EH (cell line): ENCODE measurements at regions not wholly inside any gene's neighbourhood (a gene's known extent, or its start where the extent isn't known, plus 50 kb on each side); places are given as distances from the start of the nearest gene placed in this dataset.
"Not testable (repeated sequence)": the region's sequence is repeated elsewhere in the genome, so short reads cannot be mapped to it uniquely, and the experiment has no call there.

Source experiments
- DNase-seq: peaks from one replicate; pipeline ENCODE4 v3.0.0-alpha.2; 2015; ENCODE audit warnings: low read depth

GRCh38 chr13:22893777-22894176 lies 287.0 kb upstream of the SGCG start:
- no peak for DNase-seq

GRCh38 chr13:22897571-22898314 lies 283.0 kb upstream of the SGCG start:
- no peak for DNase-seq

GRCh38 chr13:22900416-22900951 lies 280.3 kb upstream of the SGCG start:
- DNase-seq: not testable (repeated sequence)

- DNase-seq: no peak
Observed at GRCh38 chr13:22903301-22903700, 277.5 kb upstream of the SGCG start.

- no peak for DNase-seq
Observed at GRCh38 chr13:22903925-22904324, 276.9 kb upstream of the SGCG start.

GRCh38 chr13:22915442-22916082 lies 265.2 kb upstream of the SGCG start:
- DNase-seq: peak; percentile 22

GRCh38 chr13:22916276-22916675 lies 264.5 kb upstream of the SGCG start:
- not testable (repeated sequence) for DNase-seq

- DNase-seq: peak; percentile 45
Observed at GRCh38 chr13:22925881-22926747, 254.7 kb upstream of the SGCG start.

GRCh38 chr13:22926748-22927400 lies 253.9 kb upstream of the SGCG start:
- DNase-seq: no peak

- DNase-seq: not testable (repeated sequence)
Observed at GRCh38 chr13:22927845-22928244, 252.9 kb upstream of the SGCG start.

- no peak for DNase-seq
Observed at GRCh38 chr13:22929381-22930126, 251.2 kb upstream of the SGCG start.

GRCh38 chr13:22931576-22931975 lies 249.2 kb upstream of the SGCG start:
- DNase-seq: no peak

GRCh38 chr13:22932632-22933412 lies 248.0 kb upstream of the SGCG start:
- DNase-seq: not testable (repeated sequence)

GRCh38 chr13:22933571-22934181 lies 247.1 kb upstream of the SGCG start:
- no peak for DNase-seq

- DNase-seq: no peak
Observed at GRCh38 chr13:22934744-22935523, 245.8 kb upstream of the SGCG start.

- DNase-seq: no peak
Observed at GRCh38 chr13:22936228-22936627, 244.6 kb upstream of the SGCG start.

- no peak for DNase-seq
Observed at GRCh38 chr13:22937241-22937640, 243.5 kb upstream of the SGCG start.

GRCh38 chr13:22937953-22938352 lies 242.8 kb upstream of the SGCG start:
- no peak for DNase-seq

GRCh38 chr13:22938576-22938975 lies 242.2 kb upstream of the SGCG start:
- no peak for DNase-seq
